ENCODE measurements at regions not wholly inside any gene's neighbourhood (a gene's known extent, or its start where the extent isn't known, plus 50 kb on each side); places are given as distances from the start of the nearest gene placed in this dataset.

GRCh38 chr4:104235967-104236366, 258.7 kb downstream of the CXXC4 start:
- H3K79me2 ChIP-seq (ENCODE audit: control insufficient read depth, insufficient read depth, low read length): no peaks in the 10 kb centered on the region
- no peak overlapping the region for H3K4me3 ChIP-seq (replicated peaks in 1 of 4; ENCODE audit: control extremely low read depth in 1 of 4, insufficient read depth in 1 of 4, low read depth in 3 of 4, low read length in 4 of 4)
- DNase-seq (ENCODE audit: low read depth in 2 of 2): no peak
- H4K20me1 ChIP-seq (ENCODE audit: control insufficient read depth, extremely low read depth, insufficient read depth, low read length): no peaks in the 10 kb centered on the region
- no peaks in the 10 kb centered on the region for H3K27me3 ChIP-seq (ENCODE audit: control insufficient read depth, insufficient read depth, low read length)
- no peak overlapping the region for H3K4me2 ChIP-seq (ENCODE audit: extremely low read depth, insufficient read depth, low read length)
- no peaks in the 10 kb centered on the region for H3K36me3 ChIP-seq (ENCODE audit: control insufficient read depth, insufficient read depth, low read length)
- no peak for TF ChIP-seq EZH2 (IDR thresholded peaks at IDR 0.05; ENCODE audit: low read length, missing control alignments)
- no peak for TF ChIP-seq CTCF (conservative IDR thresholded peaks at IDR 0.05 in 1 of 2, IDR thresholded peaks at IDR 0.05 in 1 of 2; ENCODE audit: low read depth in 1 of 2, low read length in 2 of 2)
- H2AFZ ChIP-seq (ENCODE audit: low read length): no peak overlapping the region
- H3K9me3 ChIP-seq (ENCODE audit: control insufficient read depth, insufficient read depth, low read depth, low read length): no peaks in the 10 kb centered on the region
- no peak overlapping the region for H3K27ac ChIP-seq (ENCODE audit: insufficient read depth, low read length)
- no peaks in the 10 kb centered on the region for H3K4me1 ChIP-seq (ENCODE audit: control insufficient read depth, extremely low read depth, insufficient read depth, low read length)
- H3K9ac ChIP-seq (ENCODE audit: insufficient read depth, low read length): no peak overlapping the region

GRCh38 chr4:104217526-104217925, 277.2 kb downstream of the CXXC4 start:
- TF ChIP-seq EZH2 (IDR thresholded peaks at IDR 0.05; ENCODE audit: low read length, missing control alignments): no peak
- no peak for TF ChIP-seq CTCF (conservative IDR thresholded peaks at IDR 0.05 in 1 of 2, IDR thresholded peaks at IDR 0.05 in 1 of 2; ENCODE audit: low read depth in 1 of 2, low read length in 2 of 2)

GRCh38 chr4:104211657-104212056, 283.0 kb downstream of the CXXC4 start:
- DNase-seq (ENCODE audit: low read depth in 2 of 2): no peak
- no peak overlapping the region for H3K4me3 ChIP-seq (replicated peaks in 1 of 4; ENCODE audit: control extremely low read depth in 1 of 4, insufficient read depth in 1 of 4, low read depth in 3 of 4, low read length in 4 of 4)
- H3K79me2 ChIP-seq (ENCODE audit: control insufficient read depth, insufficient read depth, low read length): no peaks in the 10 kb centered on the region
- H3K27me3 ChIP-seq (ENCODE audit: control insufficient read depth, insufficient read depth, low read length): no peaks in the 10 kb centered on the region
- no peaks in the 10 kb centered on the region for H4K20me1 ChIP-seq (ENCODE audit: control insufficient read depth, extremely low read depth, insufficient read depth, low read length)
- no peak overlapping the region for H2AFZ ChIP-seq (ENCODE audit: low read length)
- TF ChIP-seq CTCF (conservative IDR thresholded peaks at IDR 0.05 in 1 of 2, IDR thresholded peaks at IDR 0.05 in 1 of 2; ENCODE audit: low read depth in 1 of 2, low read length in 2 of 2) (no peak), EZH2 (IDR thresholded peaks at IDR 0.05; ENCODE audit: low read length, missing control alignments) (no peak)
- H3K9me3 ChIP-seq (ENCODE audit: control insufficient read depth, insufficient read depth, low read depth, low read length): no peaks in the 10 kb centered on the region
- no peak overlapping the region for H3K4me2 ChIP-seq (ENCODE audit: extremely low read depth, insufficient read depth, low read length)
- no peaks in the 10 kb centered on the region for H3K4me1 ChIP-seq (ENCODE audit: control insufficient read depth, extremely low read depth, insufficient read depth, low read length)
- H3K36me3 ChIP-seq (ENCODE audit: control insufficient read depth, insufficient read depth, low read length): no peaks in the 10 kb centered on the region
- H3K9ac ChIP-seq (ENCODE audit: insufficient read depth, low read length): no peak overlapping the region
- no peak overlapping the region for H3K27ac ChIP-seq (ENCODE audit: insufficient read depth, low read length)

More at GRCh38 chr4:104217526-104217925, 277.2 kb downstream of the CXXC4 start:
- Histone ChIP-seq H2AFZ (ENCODE audit: low read length) (no peak overlapping the region), H3K27ac (ENCODE audit: insufficient read depth, low read length) (no peak overlapping the region), H4K20me1 (ENCODE audit: control insufficient read depth, extremely low read depth, insufficient read depth, low read length) (no peaks in the 10 kb centered on the region), H3K79me2 (ENCODE audit: control insufficient read depth, insufficient read depth, low read length) (no peaks in the 10 kb centered on the region), H3K36me3 (ENCODE audit: control insufficient read depth, insufficient read depth, low read length) (no peaks in the 10 kb centered on the region), H3K4me3 (replicated peaks in 1 of 4; ENCODE audit: control extremely low read depth in 1 of 4, insufficient read depth in 1 of 4, low read depth in 3 of 4, low read length in 4 of 4) (no peak overlapping the region), H3K4me2 (ENCODE audit: extremely low read depth, insufficient read depth, low read length) (no peak overlapping the region), H3K4me1 (ENCODE audit: control insufficient read depth, extremely low read depth, insufficient read depth, low read length) (no peaks in the 10 kb centered on the region), H3K9ac (ENCODE audit: insufficient read depth, low read length) (no peak overlapping the region), H3K27me3 (ENCODE audit: control insufficient read depth, insufficient read depth, low read length) (no peaks in the 10 kb centered on the region), H3K9me3 (ENCODE audit: control insufficient read depth, insufficient read depth, low read depth, low read length) (no peaks in the 10 kb centered on the region)
- DNase-seq (ENCODE audit: low read depth in 2 of 2): no peak
